Psoas muscle (tissue), 7 donors: ENCODE measurements at regions not wholly inside any gene's neighbourhood (a gene's known extent, or its start where the extent isn't known, plus 50 kb on each side); places are given as distances from the start of the nearest gene placed in this dataset.

ENCODE experiments used
- ATAC-seq, 4 donors: fragments of 200-7000 bp; cut with Tn5 transposase; one replicate each; pipeline ENCODE4 v1.9.1; 2020; ENCODE audit warnings: moderate library complexity in 3 of 4, mild to moderate bottlenecking in 2 of 4
- DNase-seq, 2 donors: peaks; one replicate each; pipeline ENCODE4 v3.0.0-alpha.2; 2020
- H3K27ac ChIP-seq: fragments of 200-600 bp; one replicate; pipeline ENCODE4 v1.8.0; 2022
- H3K27me3 ChIP-seq, 3 donors: fragments of 200-600 bp in 1 of 3; one replicate each; pipeline versions ENCODE4 v1.6.1 to v1.8.0; 2013 to 2022; ENCODE audit warnings: low read length in 2 of 3, mild to moderate bottlenecking in 2 of 3, moderate library complexity in 1 of 3; ENCODE audit not compliant: insufficient read depth in 3 of 3
- H3K36me3 ChIP-seq, 2 donors: fragments of 200-600 bp in 1 of 2; one replicate each; pipeline versions ENCODE4 v1.6.1 to v1.8.0; 2013 to 2022; ENCODE audit warnings: low read depth in 1 of 2, mild to moderate bottlenecking in 1 of 2, moderate library complexity in 1 of 2; ENCODE audit not compliant: insufficient read depth in 1 of 2
- H3K4me1 ChIP-seq: fragments of 200-600 bp; one replicate; pipeline ENCODE4 v1.8.0; 2022
- H3K4me3 ChIP-seq: fragments of 200-600 bp; one replicate; pipeline ENCODE4 v1.8.0; 2022; ENCODE audit warnings: mild to moderate bottlenecking
- H3K9me3 ChIP-seq: fragments of 200-600 bp; one replicate; pipeline ENCODE4 v1.8.0; 2022
- CTCF ChIP-seq: fragments of 200-600 bp; IDR thresholded peaks from one replicate; pipeline ENCODE4 v1.8.0; 2022; ENCODE audit warnings: antibody characterized with exemption
- WGBS, 3 donors: extraction: QIAGEN DNeasy Blood & Tissue Kit; methylation state at CpG; one replicate each; pipeline versions ENCODE4 v1.1.6 to v1.1.7; 2013; 5-methylcytosine and 5-hydroxymethylcytosine counted together
- intact Hi-C, 2 donors: fragments of 100-400 bp; cut with DNase I; formaldehyde crosslinking; loops; one replicate each; pipeline versions ENCODE4 v1.11.0 to v1.14.2; 2022
- donor health status: healthy with polysubstance abuse.
- donor health status: DM: no; HTN: no; CAD: no; lungs with moderate emphysema.
- donor health status: Bipolar disorder and iron deficiency.
- donor health status: healthy.
- donor health status: DM: yes; HTN: yes; CAD: no.
- donor health status: DM: no; HTN: no; CAD: no.
- donor health status: DM: yes; HTN: yes; CAD: no.

DNA sequence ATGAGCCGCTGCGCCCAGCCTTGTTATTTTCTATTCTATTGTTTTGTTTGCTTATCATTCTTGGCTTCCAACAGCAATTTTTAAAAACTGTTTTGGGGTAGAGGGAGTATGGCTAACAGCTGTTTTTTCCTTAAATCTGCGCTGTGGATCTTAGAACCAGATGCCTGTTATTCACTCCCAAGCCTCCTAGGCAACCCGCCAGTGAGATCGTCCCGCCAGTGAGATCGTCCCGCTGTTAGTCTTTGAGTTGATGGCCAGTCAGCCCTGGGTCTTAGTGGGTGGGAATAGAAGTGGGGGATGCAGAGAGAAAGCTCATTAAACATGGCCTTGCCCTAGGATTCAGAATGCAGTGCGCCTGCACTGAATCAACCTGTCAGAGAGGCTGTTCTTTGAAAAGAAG, 67.3 kb upstream of the BICD1 start:
- 32 to 53% (median 36%) methylated on average over 9 of the region's 9 CpGs for WGBS, 3 donors
- peaks cover 9% of the 10 kb centered on the region for H3K9me3 ChIP-seq
- peaks cover 0 to 2% (median 0%) of the 10 kb centered on the region in 3 donors for H3K27me3 ChIP-seq
- TF ChIP-seq CTCF, result no peak
- no peak overlapping the region for H3K27ac ChIP-seq
- DNase-seq (no peak), ATAC-seq (no peak)
- intact Hi-C loops, result no loop called here
- no peak overlapping the region for H3K4me3 ChIP-seq
- H3K4me1 ChIP-seq, result no peaks in the 10 kb centered on the region
- no peaks in the 10 kb centered on the region for H3K36me3 ChIP-seq

GRCh38 chr12:32039917-32040575, 66.6 kb upstream of the BICD1 start:
- WGBS, 3 donors, result 50 to 56% (median 50%) methylated on average over 6 of the region's 6 CpGs
- no peak for DNase-seq

DNA sequence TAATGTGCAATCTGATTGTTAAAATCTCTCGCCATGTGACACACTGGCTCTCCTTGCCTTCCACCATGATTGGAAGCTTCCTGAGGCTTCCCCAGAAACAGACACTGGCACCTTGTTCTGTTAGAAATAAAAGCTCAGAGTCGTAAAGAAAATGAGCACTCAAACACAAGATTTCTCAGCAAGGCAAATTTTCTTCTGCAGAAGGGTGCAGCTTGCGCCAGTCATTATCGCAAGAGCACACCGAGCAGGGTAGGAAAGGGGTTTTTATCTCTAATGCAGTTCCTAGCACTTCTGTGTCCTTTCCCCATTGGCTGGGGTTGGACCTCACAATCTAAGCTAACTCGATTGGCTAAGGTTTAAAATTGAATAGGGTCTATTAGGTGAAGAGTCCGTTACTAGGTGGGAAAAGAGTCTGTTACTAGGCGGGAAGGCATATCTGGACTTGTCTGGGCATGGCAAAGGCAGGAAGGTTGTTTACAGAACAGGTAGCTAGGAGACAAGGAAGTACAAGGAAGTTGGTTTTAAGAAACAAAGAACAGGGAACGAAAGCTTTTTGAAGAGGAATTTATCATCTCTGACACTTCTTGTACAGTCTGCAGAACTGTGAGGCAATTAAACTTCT, 62.6 kb upstream of the BICD1 start:
- DNase-seq, result no peak
- 87 to 94% (median 94%) methylated on average over 9 of the region's 9 CpGs for WGBS, 3 donors
- TF ChIP-seq CTCF, result no peak
- H3K9me3 ChIP-seq, result peaks cover 9% of the 10 kb centered on the region
- ATAC-seq, result no peak
- H3K4me1 ChIP-seq, result no peaks in the 10 kb centered on the region
- H3K27me3 ChIP-seq, result peaks cover 0 to 2% (median 0%) of the 10 kb centered on the region in 3 donors
- intact Hi-C loops, result no loop called here
- no peaks in the 10 kb centered on the region for H3K36me3 ChIP-seq
- no peak overlapping the region for H3K4me3 ChIP-seq
- no peak overlapping the region for H3K27ac ChIP-seq

More at GRCh38 chr12:32039917-32040575, 66.6 kb upstream of the BICD1 start:
- Histone ChIP-seq H3K9me3 (peaks cover 9% of the 10 kb centered on the region), H3K4me3 (no peak overlapping the region), H3K4me1 (no peaks in the 10 kb centered on the region), H3K36me3 (no peaks in the 10 kb centered on the region), H3K27me3 (peaks cover 0 to 2% (median 0%) of the 10 kb centered on the region in 3 donors), H3K27ac (no peak overlapping the region)
- no peak for ATAC-seq
- intact Hi-C loops, result no loop called here
- TF ChIP-seq CTCF, result no peak

DNA sequence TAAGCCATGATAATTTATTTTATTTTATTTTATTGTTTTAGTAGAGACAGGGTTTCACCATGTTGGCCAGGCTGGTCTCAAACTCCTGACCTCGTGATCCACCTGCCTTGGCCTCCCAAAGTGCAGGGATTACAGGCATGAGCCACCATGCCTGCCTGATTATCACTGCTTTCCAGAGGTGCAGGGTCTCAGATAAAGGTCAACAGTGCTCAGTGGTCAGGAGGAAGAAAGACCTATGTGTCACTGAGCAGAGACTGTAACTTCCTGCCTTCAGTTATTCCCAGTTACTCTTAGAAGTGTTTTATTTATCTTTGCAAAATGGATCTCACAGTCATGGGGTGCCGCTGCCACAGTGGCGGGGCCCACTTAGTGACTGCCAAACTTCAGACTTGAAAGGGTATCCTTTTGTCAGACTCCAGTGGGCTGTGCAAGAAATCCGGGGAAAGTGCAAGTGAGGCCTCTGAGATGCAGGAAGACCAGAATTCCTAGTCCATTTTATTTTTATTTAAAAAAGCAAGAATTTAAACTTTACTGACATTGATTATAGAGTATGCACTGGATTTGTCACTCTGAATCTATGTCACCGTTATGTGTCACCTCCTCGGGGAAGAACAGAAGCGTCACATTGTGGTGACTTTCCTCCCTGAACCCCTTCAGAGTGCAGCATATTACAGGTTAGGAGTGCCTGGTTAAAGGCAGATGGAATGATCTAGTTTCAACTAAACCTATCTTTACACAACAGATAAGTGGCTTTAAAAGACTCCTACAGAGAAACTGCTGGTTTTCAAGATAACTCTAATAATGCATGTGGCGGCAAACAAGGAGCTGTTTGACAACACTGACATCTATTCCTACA, 59.1 kb upstream of the BICD1 start:
- H3K36me3 ChIP-seq, result no peaks in the 10 kb centered on the region
- peaks cover 9% of the 10 kb centered on the region for H3K9me3 ChIP-seq
- intact Hi-C loops, result no loop called here
- no peaks in the 10 kb centered on the region for H3K4me1 ChIP-seq
- ATAC-seq (no peak), DNase-seq (no peak)
- 79 to 81% (median 80%) methylated on average over 8 of the region's 8 CpGs for WGBS, 3 donors
- H3K27ac ChIP-seq, result no peak overlapping the region
- no peaks in the 10 kb centered on the region for H3K27me3 ChIP-seq
- TF ChIP-seq CTCF, result no peak
- no peak overlapping the region for H3K4me3 ChIP-seq
